Glomerular visceral epithelial cell (primary cell): ENCODE measurements at regions not wholly inside any gene's neighbourhood (a gene's known extent, or its start where the extent isn't known, plus 50 kb on each side); places are given as distances from the start of the nearest gene placed in this dataset.
A peak's percentile ranks its signal among the peaks of the same experiment; 100 is the strongest.
"Not testable (repeated sequence)": the region's sequence is repeated elsewhere in the genome, so short reads cannot be mapped to it uniquely, and the experiment has no call there.

Source experiments
- DNase-seq: peaks from one replicate; pipeline ENCODE4 v3.0.0-alpha.2; 2016; ENCODE audit errors: extremely low spot score

- DNase-seq: no peak
These were observed 266.2 kb upstream of the CYLC2 start for GRCh38 chr9:102728946-102729345.

- DNase-seq: no peak
These were observed 280.9 kb upstream of the CYLC2 start for GRCh38 chr9:102714184-102714583.

- DNase-seq: not testable (repeated sequence)
These were observed 282.2 kb upstream of the CYLC2 start for GRCh38 chr9:102712910-102713309.

GRCh38 chr9:102700936-102701335 is 294.2 kb upstream of the CYLC2 start:
- DNase-seq: no peak

- DNase-seq: no peak
These were observed 325.9 kb upstream of the CYLC2 start for GRCh38 chr9:102669220-102669619.

- DNase-seq: no peak
These were observed 342.7 kb upstream of the CYLC2 start for GRCh38 chr9:102652471-102652870.

GRCh38 chr9:102650896-102651295 is 344.2 kb upstream of the CYLC2 start:
- DNase-seq: no peak

GRCh38 chr9:102642651-102643050 is 352.5 kb upstream of the CYLC2 start:
- DNase-seq: no peak

- no peak for DNase-seq
These were observed 363.6 kb upstream of the CYLC2 start for GRCh38 chr9:102631559-102631958.

- no peak for DNase-seq
These were observed 385.7 kb upstream of the CYLC2 start for GRCh38 chr9:102609461-102609860.

- DNase-seq: not testable (repeated sequence)
These were observed 391.6 kb upstream of the CYLC2 start for GRCh38 chr9:102603198-102604195.

- no peak for DNase-seq
These were observed 400.9 kb upstream of the CYLC2 start for GRCh38 chr9:102594241-102594640.

GRCh38 chr9:102587281-102587680 is 407.9 kb upstream of the CYLC2 start:
- no peak for DNase-seq

GRCh38 chr9:102569436-102569835 is 425.7 kb upstream of the CYLC2 start:
- DNase-seq: no peak

- peak; percentile 13 for DNase-seq
These were observed 443.8 kb upstream of the CYLC2 start for GRCh38 chr9:102551346-102551745.

GRCh38 chr9:102550886-102551285 is 444.2 kb upstream of the CYLC2 start:
- no peak for DNase-seq

- peak; percentile 21 for DNase-seq
These were observed 444.9 kb upstream of the CYLC2 start for GRCh38 chr9:102550266-102550665.

GRCh38 chr9:102534031-102534430 is 461.1 kb upstream of the CYLC2 start:
- no peak for DNase-seq

- DNase-seq: no peak
These were observed 473.9 kb upstream of the CYLC2 start for GRCh38 chr9:102521097-102521755.

- no peak for DNase-seq
These were observed 475.7 kb upstream of the CYLC2 start for GRCh38 chr9:102519423-102519822.

GRCh38 chr9:102518324-102518723 is 476.8 kb upstream of the CYLC2 start:
- DNase-seq: no peak

- DNase-seq: no peak
These were observed 480.6 kb upstream of the CYLC2 start for GRCh38 chr9:102514541-102514940.
